ENCODE measurements at regions not wholly inside any gene's neighbourhood (a gene's known extent, or its start where the extent isn't known, plus 50 kb on each side); places are given as distances from the start of the nearest gene placed in this dataset.
A peak's percentile ranks its signal among the peaks of the same experiment; 100 is the strongest.
"Not testable (repeated sequence)": the region's sequence is repeated elsewhere in the genome, so short reads cannot be mapped to it uniquely, and the experiment has no call there.

- TF ChIP-seq, protein P1, sequence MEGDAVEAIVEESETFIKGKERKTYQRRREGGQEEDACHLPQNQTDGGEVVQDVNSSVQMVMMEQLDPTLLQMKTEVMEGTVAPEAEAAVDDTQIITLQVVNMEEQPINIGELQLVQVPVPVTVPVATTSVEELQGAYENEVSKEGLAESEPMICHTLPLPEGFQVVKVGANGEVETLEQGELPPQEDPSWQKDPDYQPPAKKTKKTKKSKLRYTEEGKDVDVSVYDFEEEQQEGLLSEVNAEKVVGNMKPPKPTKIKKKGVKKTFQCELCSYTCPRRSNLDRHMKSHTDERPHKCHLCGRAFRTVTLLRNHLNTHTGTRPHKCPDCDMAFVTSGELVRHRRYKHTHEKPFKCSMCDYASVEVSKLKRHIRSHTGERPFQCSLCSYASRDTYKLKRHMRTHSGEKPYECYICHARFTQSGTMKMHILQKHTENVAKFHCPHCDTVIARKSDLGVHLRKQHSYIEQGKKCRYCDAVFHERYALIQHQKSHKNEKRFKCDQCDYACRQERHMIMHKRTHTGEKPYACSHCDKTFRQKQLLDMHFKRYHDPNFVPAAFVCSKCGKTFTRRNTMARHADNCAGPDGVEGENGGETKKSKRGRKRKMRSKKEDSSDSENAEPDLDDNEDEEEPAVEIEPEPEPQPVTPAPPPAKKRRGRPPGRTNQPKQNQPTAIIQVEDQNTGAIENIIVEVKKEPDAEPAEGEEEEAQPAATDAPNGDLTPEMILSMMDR (IDR thresholded peaks at IDR 0.05; ENCODE audit: low read depth, low read length, missing control alignments) = no peak
- H3K4me3 ChIP-seq (ENCODE audit: low read depth, low read length) = no peak overlapping the region
- no peak for DNase-seq (ENCODE audit: low read depth)
Measured at GRCh38 chr15:50857763-50858162, 50.7 kb upstream of the AP4E1 start.

DNA sequence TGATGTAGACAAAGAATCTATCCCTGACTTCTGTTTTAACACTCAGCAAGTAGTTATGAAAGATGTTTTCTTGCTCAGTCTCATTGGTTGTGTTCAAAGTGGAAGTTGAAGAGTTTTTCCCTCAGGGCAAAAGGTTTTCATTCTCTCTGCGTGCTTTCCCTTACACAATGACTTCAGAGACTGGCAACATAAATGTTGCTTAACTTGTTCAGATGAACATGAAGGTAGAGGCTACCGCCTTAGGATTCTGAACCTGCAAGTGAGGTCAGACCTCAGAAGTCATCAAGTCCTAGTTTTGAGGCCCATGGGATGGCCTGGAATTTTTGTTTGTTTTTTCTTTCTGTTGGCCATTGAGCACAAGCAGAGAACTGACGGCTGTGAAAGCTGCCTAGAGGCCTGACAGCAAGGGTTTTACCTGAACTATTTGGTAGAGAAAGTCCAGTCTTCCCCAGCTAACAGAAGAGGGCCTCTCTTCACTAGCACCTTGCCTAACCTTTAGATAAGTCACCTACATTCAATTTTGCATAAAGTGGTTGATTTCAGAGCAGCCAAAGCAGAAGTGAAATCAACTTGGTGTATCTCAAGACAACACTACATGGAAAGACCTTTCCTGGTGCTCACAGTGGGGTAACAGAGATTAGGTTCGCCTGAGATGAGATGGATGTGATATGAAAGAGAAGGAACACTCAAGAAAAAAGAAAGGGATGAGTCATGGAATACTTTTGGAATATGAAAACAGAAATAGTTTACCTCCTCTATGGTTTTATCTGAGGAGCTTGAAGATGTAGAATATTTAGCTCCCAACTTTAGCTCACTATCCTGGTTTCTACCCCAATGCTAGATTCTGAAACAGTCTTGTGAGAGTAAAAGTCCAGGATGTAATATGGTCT lies 53.6 kb upstream of the AP4E1 start:
- no peak overlapping the region for H3K4me3 ChIP-seq (ENCODE audit: low read depth, low read length)
- TF ChIP-seq, protein P1 (IDR thresholded peaks at IDR 0.05; ENCODE audit: low read depth, low read length, missing control alignments) = no peak
- DNase-seq (ENCODE audit: low read depth) = peak; percentile 66

GRCh38 chr15:50850003-50850402 lies 58.5 kb upstream of the AP4E1 start:
- TF ChIP-seq, protein P1 (IDR thresholded peaks at IDR 0.05; ENCODE audit: low read depth, low read length, missing control alignments) = no peak
- H3K4me3 ChIP-seq (ENCODE audit: low read depth, low read length) = no peak overlapping the region
- no peak for DNase-seq (ENCODE audit: low read depth)

DNA sequence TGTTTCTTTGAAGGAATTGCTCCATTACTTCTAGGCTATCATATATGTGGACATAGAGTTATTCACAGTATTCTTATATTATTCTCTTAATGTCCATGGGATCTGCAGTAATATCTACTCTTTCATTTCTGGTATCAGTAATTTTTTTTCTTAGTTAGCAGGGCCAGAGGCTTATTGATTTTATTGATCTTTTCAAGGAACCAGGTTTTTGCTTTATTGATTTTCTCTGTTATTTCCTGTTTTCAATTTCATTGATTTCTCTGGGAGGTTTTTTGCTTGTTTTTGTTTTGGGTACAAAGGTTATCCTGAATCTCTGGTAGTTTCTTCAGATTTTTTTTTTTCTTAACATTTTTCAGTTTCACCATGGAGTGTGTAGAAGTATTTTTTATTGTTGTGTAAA lies 60.1 kb upstream of the AP4E1 start:
- no peak overlapping the region for H3K4me3 ChIP-seq (ENCODE audit: low read depth, low read length)
- TF ChIP-seq, protein P1 (IDR thresholded peaks at IDR 0.05; ENCODE audit: low read depth, low read length, missing control alignments) = no peak
- no peak for DNase-seq (ENCODE audit: low read depth)

GRCh38 chr15:50845181-50845580 lies 63.3 kb upstream of the AP4E1 start:
- DNase-seq (ENCODE audit: low read depth); H3K4me3 ChIP-seq (ENCODE audit: low read depth, low read length): not testable (repeated sequence)

DNA sequence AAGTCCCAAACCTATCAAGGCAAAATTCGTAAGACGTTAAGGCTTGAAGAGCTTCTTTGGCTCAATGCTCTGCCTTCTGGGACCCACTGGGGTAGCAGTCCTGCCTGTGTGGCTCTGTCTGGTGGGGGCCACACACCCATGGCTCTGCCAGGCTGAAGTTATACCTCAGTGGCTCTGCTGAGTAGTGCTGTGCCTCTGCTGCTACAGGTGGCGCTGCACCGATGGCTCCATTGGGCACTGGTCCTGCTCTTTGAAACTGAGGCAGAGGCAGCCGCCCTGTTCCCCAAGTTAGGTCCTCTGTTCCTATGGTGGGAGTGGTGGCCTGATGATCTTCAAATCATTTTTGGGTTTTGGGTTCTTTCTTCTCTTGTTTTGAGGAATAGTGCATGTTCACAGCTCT lies 68.0 kb upstream of the AP4E1 start:
- TF ChIP-seq, protein P1 (IDR thresholded peaks at IDR 0.05; ENCODE audit: low read depth, low read length, missing control alignments) = no peak
- no peak overlapping the region for H3K4me3 ChIP-seq (ENCODE audit: low read depth, low read length)
- no peak for DNase-seq (ENCODE audit: low read depth)

DNA sequence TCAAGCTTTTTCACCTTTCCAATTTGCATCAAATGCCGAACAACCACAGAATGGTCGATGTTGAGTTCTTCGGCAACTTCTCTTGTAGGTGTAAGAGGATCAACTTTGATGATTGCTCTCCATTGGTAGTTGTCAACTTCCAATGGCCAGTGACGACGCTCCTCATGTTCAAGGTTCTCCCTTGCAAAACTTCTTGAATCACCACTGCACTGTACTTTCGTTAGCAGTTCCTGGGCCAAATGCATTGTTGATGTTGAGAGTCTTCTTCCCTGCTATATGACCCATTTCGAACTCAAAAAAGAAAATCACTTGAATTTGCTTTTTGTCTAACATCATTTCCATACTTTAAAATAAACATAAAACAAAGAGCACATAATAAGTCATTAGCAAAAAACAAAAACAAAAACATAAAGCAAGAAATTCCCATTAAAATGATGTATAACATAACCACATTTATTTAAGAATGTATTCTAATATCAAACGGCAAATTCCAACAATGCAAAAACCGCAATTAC lies 71.2 kb upstream of the AP4E1 start:
- H3K4me3 ChIP-seq (ENCODE audit: low read depth, low read length) = no peak overlapping the region
- no peak for DNase-seq (ENCODE audit: low read depth)
- TF ChIP-seq, protein P1 (IDR thresholded peaks at IDR 0.05; ENCODE audit: low read depth, low read length, missing control alignments) = no peak
